NCI-H1105 treated with DMSO at 0.1 percent for 48 hours (cell line): ENCODE measurements at regions not wholly inside any gene's neighbourhood (a gene's known extent, or its start where the extent isn't known, plus 50 kb on each side); places are given as distances from the start of the nearest gene placed in this dataset.
"Not testable (repeated sequence)": the region's sequence is repeated elsewhere in the genome, so short reads cannot be mapped to it uniquely, and the experiment has no call there.

Source experiments
- DNase-seq: peaks from one replicate; lab custom pipeline; 2025; lab: John Stamatoyannopoulos, UW

DNA sequence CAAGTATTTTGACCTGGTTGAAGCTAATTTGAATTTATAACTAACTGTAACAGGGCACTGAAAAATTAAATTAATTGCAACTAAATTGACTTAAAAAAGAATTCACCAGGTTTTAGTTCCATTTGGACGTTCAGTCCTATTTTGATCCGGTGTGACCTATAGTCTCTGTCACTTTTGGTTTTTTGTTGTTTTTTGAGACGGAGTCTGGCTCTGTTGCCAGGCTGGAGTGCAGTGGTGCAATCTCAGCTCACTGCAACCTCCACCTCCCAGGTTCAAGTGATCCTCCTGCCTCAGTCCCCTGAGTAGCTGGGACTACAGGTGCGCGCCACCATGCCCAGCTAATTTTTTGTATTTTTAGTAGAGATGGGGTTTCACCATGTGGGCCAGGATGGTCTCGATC is 91.2 kb downstream of the GADD45G start:
- DNase-seq = not testable (repeated sequence)

GRCh38 chr9:89696780-89697179 is 92.0 kb downstream of the GADD45G start:
- no peak for DNase-seq

DNA sequence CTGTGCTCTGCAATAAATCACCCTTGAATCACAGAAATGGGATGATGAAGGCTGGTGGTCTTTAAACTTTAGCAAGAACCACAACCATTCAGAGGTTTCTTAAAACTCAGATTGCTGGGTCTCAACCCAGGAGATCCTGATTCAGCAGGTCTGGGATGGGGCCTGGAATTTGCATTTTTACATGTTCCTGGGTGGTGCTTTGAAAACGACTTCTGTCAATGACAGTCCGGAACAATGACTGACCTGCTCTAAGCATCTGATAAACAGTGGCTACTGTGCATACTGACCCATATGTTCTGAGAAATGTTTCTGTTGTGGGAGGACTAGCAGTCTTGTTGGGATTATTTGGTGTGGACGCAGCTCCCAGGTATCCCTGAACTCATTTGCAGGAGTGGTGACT is 92.7 kb downstream of the GADD45G start:
- DNase-seq = no peak

DNA sequence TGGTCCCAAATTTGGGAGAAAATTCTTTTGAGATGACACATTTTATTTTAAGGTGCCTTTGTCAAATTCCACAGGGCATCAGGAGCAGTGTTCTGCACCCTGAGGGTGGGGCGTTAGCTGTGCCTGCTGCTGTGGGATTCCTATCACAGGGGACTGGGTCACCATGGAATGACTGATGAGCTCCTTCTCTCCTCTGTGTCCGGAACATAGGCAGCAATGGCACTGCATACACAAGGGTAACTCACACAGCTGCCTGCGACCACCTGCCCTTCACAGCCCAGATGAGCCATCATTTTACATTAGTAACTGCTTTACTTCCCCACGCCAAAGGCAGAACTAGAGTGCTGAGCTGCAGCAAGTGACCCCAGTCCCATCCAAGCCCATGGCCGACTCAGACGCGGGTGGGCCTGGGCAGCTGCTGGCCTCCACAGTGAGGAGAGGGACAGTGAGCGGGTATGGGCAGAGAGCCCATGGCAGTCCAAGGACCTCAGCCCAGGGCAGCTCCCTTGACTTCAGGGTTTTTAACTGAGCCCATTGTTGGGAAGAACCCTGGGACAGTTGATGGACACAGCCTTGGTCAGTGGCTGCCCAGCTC is 93.7 kb downstream of the GADD45G start:
- no peak for DNase-seq

DNA sequence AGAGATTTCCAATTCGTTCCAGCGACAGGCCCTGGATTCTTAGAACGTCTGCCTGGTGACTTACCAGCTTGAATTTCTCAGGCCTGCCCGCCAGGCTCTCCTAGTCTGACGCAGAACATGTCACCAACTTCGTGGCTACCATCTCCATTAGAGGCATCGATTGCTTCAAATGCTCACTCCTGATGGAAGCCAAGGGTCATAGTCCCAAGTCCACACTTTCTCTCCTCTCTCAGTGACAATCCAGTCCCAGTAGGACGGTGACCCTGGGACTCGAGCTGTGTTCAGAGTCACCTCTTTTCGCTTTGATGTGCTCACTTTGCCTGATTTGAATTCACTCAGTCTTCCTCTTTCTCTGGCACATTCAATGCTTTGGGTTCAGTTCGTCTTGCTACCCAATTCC is 94.8 kb downstream of the GADD45G start:
- DNase-seq = no peak

GRCh38 chr9:89701221-89701798 is 96.5 kb downstream of the GADD45G start:
- no peak for DNase-seq

- no peak for DNase-seq
Observed at GRCh38 chr9:89702401-89702800, 97.6 kb downstream of the GADD45G start.

DNA sequence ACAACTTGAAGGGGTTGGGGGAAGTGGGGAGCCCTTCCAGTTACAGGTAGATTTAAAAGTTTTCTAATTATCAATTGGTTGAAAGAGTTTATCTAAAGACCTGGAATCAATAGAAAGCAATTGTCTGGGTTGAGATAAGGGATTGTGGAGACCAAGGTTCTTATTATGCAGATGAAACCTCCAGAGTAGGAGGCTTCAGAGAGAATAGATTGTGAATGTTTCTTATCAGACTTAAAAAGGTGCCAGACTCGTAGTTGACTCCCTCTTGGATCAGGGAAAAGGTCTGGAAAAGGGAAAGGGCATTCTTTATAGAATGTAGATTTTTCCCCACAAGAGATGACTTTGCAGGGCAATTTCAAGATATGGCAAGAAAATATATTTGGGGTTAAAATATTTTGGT is 100.8 kb downstream of the GADD45G start:
- DNase-seq = no peak

GRCh38 chr9:89706086-89706485 is 101.3 kb downstream of the GADD45G start:
- DNase-seq = no peak

GRCh38 chr9:89706731-89707191 is 101.9 kb downstream of the GADD45G start:
- no peak for DNase-seq

GRCh38 chr9:89710697-89711096 is 105.9 kb downstream of the GADD45G start:
- no peak for DNase-seq

- no peak for DNase-seq
Observed at GRCh38 chr9:89711866-89712265, 107.1 kb downstream of the GADD45G start.

DNA sequence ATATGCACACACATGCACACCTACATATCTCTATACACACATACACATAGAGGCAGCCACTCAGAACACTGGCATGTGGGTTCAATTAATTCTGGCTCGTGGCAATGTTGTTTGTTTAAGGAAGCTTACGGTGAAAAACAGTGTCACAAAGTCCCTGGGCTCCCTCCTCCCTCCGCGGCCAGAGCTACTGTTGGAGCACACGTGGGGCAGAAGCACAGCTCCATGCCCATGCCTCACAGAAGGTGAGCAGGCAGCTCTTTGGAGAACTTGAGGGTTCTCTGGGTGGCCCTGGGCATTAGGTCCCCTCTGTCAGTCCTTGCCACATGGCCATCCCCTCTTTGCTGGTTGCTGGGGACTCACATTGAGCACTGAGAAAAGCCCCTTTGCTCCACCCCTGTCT is 107.5 kb downstream of the GADD45G start:
- no peak for DNase-seq

GRCh38 chr9:89714321-89714720 is 109.5 kb downstream of the GADD45G start:
- DNase-seq = no peak

GRCh38 chr9:89715318-89715858 is 110.6 kb downstream of the GADD45G start:
- DNase-seq = no peak

- DNase-seq = no peak
Observed at GRCh38 chr9:89715881-89716280, 111.1 kb downstream of the GADD45G start.

DNA sequence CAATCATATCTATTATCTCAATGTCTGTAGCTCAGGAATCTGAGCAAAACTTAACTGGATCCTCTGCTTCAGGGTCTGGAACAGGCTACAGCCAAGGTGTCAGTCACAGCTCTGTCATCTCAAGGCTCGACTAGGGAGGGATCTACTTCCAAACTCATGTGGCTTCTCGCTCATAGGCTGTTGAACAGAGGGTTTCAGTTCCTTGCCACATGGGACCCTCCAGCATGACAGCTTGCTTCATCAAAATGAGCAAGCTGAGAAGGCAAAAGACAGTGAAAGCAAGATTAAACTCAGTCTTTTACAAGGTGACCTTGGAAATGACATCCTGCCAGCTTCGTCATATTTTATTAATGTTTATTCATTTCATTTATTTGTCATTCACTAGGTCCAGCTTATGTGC is 111.7 kb downstream of the GADD45G start:
- DNase-seq = no peak

DNA sequence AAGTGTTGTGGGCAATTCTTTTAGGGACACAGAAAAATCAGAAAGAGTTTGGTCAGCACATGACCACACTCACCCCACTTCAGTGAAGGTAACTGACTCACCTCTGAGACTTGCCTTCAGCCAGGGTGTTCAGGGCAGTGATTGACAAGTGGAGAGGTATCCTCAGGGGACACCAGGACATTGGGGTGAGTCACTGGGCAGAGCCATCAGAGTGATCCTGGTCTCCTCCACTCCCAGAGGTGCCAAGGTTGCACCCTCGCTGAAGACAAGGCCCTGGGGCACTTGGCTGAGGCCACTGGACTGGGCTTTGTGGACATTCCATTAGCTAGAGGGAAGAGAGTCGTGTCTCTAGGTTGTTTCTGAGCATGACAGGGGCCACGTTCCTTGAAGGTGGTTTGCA is 113.4 kb downstream of the GADD45G start:
- DNase-seq = no peak

DNA sequence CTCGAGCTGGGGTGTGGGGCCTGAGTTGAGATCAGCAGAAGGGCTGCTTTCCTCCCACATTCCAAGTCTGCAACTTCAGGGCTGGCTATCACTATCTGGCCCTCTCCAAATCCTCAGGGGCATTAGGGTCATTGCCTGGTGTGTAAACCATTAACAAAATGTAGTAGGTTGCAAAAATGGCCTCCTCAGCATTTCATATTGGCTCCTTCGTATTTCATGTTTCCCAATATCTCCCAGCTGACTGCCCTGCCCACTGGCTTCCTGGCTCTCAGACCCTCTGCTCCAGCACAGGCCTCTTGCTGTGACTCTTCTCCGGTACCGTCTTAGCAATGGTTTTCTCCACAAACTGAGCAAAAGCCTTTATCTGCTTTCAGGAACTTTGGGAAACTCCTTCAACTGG is 113.8 kb downstream of the GADD45G start:
- DNase-seq = no peak

GRCh38 chr9:89719202-89719601 is 114.4 kb downstream of the GADD45G start:
- no peak for DNase-seq

GRCh38 chr9:89720696-89721175 is 115.9 kb downstream of the GADD45G start:
- DNase-seq = no peak

- no peak for DNase-seq
Observed at GRCh38 chr9:89721176-89721700, 116.4 kb downstream of the GADD45G start.

DNA sequence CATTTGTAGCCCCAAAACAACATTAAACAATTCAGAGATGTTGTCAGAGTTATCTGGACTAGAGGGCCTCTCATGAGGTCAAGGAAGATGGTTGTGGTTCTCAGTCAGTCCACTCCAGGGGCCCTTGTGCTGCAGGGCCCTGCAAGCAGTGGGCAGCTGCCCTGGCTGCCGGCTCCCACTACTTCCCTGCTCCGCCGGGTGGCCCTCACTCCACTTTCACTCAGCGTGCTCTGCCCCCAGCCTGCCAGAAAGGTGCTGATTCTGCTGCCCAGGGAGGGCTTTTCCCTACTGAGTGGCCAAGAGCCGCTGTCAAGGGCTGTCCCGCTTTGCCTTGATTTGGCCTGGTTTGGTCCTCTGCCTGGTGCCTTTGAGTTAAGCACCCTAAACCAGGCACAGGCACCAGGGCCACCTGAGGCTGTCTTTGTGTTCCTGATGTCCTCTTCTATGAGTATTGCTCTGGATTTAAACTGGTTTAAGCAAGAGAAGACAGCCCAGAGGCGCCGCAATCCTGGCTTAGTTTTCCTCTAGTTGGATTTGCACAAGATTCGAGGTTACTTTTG is 117.2 kb downstream of the GADD45G start:
- no peak for DNase-seq
